Mammary epithelial cell (primary cell): ENCODE measurements at regions not wholly inside any gene's neighbourhood (a gene's known extent, or its start where the extent isn't known, plus 50 kb on each side); places are given as distances from the start of the nearest gene placed in this dataset.

ENCODE experiments used
- CTCF ChIP-seq, 2 donors: IDR thresholded peaks in 1 of 2; conservative IDR thresholded peaks in 1 of 2; 2 replicates each; pipeline ENCODE4 v1.5.1; 2011 to 2012; ENCODE audit warnings: inconsistent platforms in 2 of 2, low read length in 2 of 2, mild to moderate bottlenecking in 2 of 2, control low read depth in 1 of 2, low read depth in 1 of 2; ENCODE audit not compliant: insufficient read depth in 1 of 2; ENCODE audit errors: extremely low read depth in 1 of 2
- EZH2 ChIP-seq: IDR thresholded peaks from 2 replicates; pipeline ENCODE4 v1.6.1; 2012; ENCODE audit warnings: low read length, inconsistent platforms, borderline replicate concordance

DNA sequence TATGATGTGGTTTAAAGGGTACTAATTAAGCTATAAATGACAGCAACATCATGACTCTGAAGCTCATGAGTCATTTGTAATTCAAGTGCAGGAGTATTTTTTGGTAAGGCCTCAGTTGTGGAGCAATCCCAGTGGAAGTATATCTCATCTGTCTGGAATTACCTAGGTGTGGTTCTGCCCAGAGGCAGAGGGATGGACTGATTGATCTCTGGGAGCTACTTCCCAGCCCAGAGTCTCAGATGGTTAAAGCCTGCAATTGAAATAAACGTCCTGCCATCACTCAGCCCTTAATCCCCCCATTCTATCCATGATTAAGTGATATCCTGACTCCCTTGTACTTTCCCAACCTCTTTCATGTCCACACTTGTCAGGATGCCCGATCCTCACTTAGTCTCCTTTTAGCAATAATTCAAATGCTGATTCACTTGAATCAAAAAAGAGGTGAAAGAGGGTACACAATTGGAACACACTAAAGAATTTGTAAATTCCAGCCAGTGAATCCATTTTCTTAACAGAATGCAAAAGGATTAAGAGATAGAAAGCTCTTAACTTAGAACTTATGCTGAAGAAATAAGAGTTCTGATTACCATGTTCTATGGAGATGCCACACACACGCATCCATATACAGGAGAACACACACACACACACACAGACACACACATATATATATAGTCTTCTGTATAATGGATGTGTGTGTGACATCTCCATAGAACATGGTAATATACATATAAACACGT is 664.4 kb downstream of the NYAP2 start:
- TF ChIP-seq CTCF (conservative IDR thresholded peaks at IDR 0.05 in 1 of 2, IDR thresholded peaks at IDR 0.05 in 1 of 2; ENCODE audit: extremely low read depth in 1 of 2, insufficient read depth in 1 of 2, low read depth in 1 of 2, low read length in 2 of 2) (no peak), EZH2 (no peak)
